ENCODE measurements at regions not wholly inside any gene's neighbourhood (a gene's known extent, or its start where the extent isn't known, plus 50 kb on each side); places are given as distances from the start of the nearest gene placed in this dataset.

GRCh38 chr11:95565724-95566141 is 223.8 kb downstream of the FAM76B start:
- DNase-seq, result no peak
- ATAC-seq (replicated peaks in 1 of 2), result no peak
- H3K27me3 Mint-ChIP-seq (ENCODE audit: low read depth), result peaks cover 9% of the 10 kb centered on the region
- H3K4me1 Mint-ChIP-seq (ENCODE audit: low read depth), result peaks cover 23% of the 10 kb centered on the region
- no peak overlapping the region for H3K4me3 Mint-ChIP-seq
- H3K27ac Mint-ChIP-seq, result no peak overlapping the region
- peaks cover 6 to 10% of the 10 kb centered on the region in 2 donors for H3K9me3 Mint-ChIP-seq
- peaks cover 3 to 10% of the 10 kb centered on the region in 2 donors for H3K36me3 Mint-ChIP-seq (ENCODE audit: insufficient read depth in 2 of 2)

GRCh38 chr11:95563859-95564258 is 225.7 kb downstream of the FAM76B start:
- peaks cover 0 to 5% of the 10 kb centered on the region in 2 donors for H3K36me3 Mint-ChIP-seq (ENCODE audit: insufficient read depth in 2 of 2)
- H3K27me3 Mint-ChIP-seq (ENCODE audit: low read depth), result peaks cover 9% of the 10 kb centered on the region
- ATAC-seq (replicated peaks in 1 of 2) (peak; percentile 41 to 60), DNase-seq (no peak)
- H3K9me3 Mint-ChIP-seq, result peaks cover 2 to 4% of the 10 kb centered on the region in 2 donors
- H3K27ac Mint-ChIP-seq, result no peak overlapping the region
- no peak overlapping the region for H3K4me3 Mint-ChIP-seq
- peaks cover 26% of the 10 kb centered on the region for H3K4me1 Mint-ChIP-seq (ENCODE audit: low read depth)

GRCh38 chr11:95563173-95563572 is 226.4 kb downstream of the FAM76B start:
- H3K36me3 Mint-ChIP-seq (ENCODE audit: insufficient read depth in 2 of 2), result peaks cover 0 to 3% of the 10 kb centered on the region in 2 donors
- no peak for DNase-seq
- H3K27me3 Mint-ChIP-seq (ENCODE audit: low read depth), result peaks cover 9% of the 10 kb centered on the region
- peaks cover under 1 to 2% of the 10 kb centered on the region in 2 donors for H3K9me3 Mint-ChIP-seq
- no peak overlapping the region for H3K4me3 Mint-ChIP-seq
- H3K27ac Mint-ChIP-seq, result no peak overlapping the region
- no peak for ATAC-seq (replicated peaks in 1 of 2)
- H3K4me1 Mint-ChIP-seq (ENCODE audit: low read depth), result peaks cover 27% of the 10 kb centered on the region

GRCh38 chr11:95562196-95562921 is 227.2 kb downstream of the FAM76B start:
- no peak for ATAC-seq (replicated peaks in 1 of 2)
- no peak for DNase-seq

GRCh38 chr11:95559899-95560298 is 229.7 kb downstream of the FAM76B start:
- Mint-ChIP-seq H3K36me3 (ENCODE audit: insufficient read depth in 2 of 2) (peaks cover 0 to 2% of the 10 kb centered on the region in 2 donors), H3K27ac (no peak overlapping the region), H3K4me3 (no peak overlapping the region), H3K4me1 (ENCODE audit: low read depth) (peaks cover 47% of the 10 kb centered on the region), H3K27me3 (ENCODE audit: low read depth) (peaks cover 9% of the 10 kb centered on the region), H3K9me3 (peaks cover 0 to 5% of the 10 kb centered on the region in 2 donors)
- DNase-seq (no peak), ATAC-seq (replicated peaks in 1 of 2) (no peak)

More at GRCh38 chr11:95562196-95562921, 227.2 kb downstream of the FAM76B start:
- Mint-ChIP-seq H3K36me3 (ENCODE audit: insufficient read depth in 2 of 2) (peaks cover 0 to 2% of the 10 kb centered on the region in 2 donors), H3K27ac (no peak overlapping the region), H3K27me3 (ENCODE audit: low read depth) (peaks cover 9% of the 10 kb centered on the region), H3K4me3 (no peak overlapping the region), H3K9me3 (peaks cover 0 to 2% of the 10 kb centered on the region in 2 donors), H3K4me1 (ENCODE audit: low read depth) (peaks cover 30% of the 10 kb centered on the region)

- Mint-ChIP-seq H3K36me3 (ENCODE audit: insufficient read depth in 2 of 2) (peaks cover 0 to 2% of the 10 kb centered on the region in 2 donors), H3K4me1 (ENCODE audit: low read depth) (peaks cover 32% of the 10 kb centered on the region), H3K27ac (peak overlapping the region; percentile 87), H3K4me3 (peak overlapping the region; percentile 64 to 71), H3K27me3 (ENCODE audit: low read depth) (peaks cover 5% of the 10 kb centered on the region), H3K9me3 (peaks cover 0 to 5% of the 10 kb centered on the region in 2 donors)
- ATAC-seq (replicated peaks in 1 of 2) (no peak), DNase-seq (no peak)
Observed at GRCh38 chr11:95557376-95557775, 232.2 kb downstream of the FAM76B start.

GRCh38 chr11:95556342-95557163 is 233.0 kb downstream of the FAM76B start:
- H3K9me3 Mint-ChIP-seq, result peaks cover 0 to 5% of the 10 kb centered on the region in 2 donors
- no peaks in the 10 kb centered on the region for H3K27me3 Mint-ChIP-seq (ENCODE audit: low read depth)
- peak; percentile 49 to 51 for DNase-seq
- peaks cover 32% of the 10 kb centered on the region for H3K4me1 Mint-ChIP-seq (ENCODE audit: low read depth)
- peak; percentile 93 to 96 for ATAC-seq (replicated peaks in 1 of 2)
- peaks cover 0 to 2% of the 10 kb centered on the region in 2 donors for H3K36me3 Mint-ChIP-seq (ENCODE audit: insufficient read depth in 2 of 2)
- peak overlapping the region; percentile 64 to 71 for H3K4me3 Mint-ChIP-seq
- H3K27ac Mint-ChIP-seq, result peak overlapping the region; percentile 87

GRCh38 chr11:95556011-95556341 is 233.6 kb downstream of the FAM76B start:
- peaks cover 0 to 5% of the 10 kb centered on the region in 2 donors for H3K9me3 Mint-ChIP-seq
- peak overlapping the region; percentile 64 to 71 for H3K4me3 Mint-ChIP-seq
- no peak for ATAC-seq (replicated peaks in 1 of 2)
- no peak for DNase-seq
- no peaks in the 10 kb centered on the region for H3K27me3 Mint-ChIP-seq (ENCODE audit: low read depth)
- H3K36me3 Mint-ChIP-seq (ENCODE audit: insufficient read depth in 2 of 2), result peaks cover 0 to 2% of the 10 kb centered on the region in 2 donors
- H3K27ac Mint-ChIP-seq, result peak overlapping the region; percentile 87
- H3K4me1 Mint-ChIP-seq (ENCODE audit: low read depth), result peaks cover 32% of the 10 kb centered on the region

GRCh38 chr11:95554911-95555310 is 234.7 kb downstream of the FAM76B start:
- no peak for DNase-seq
- no peak for ATAC-seq (replicated peaks in 1 of 2)
- H3K36me3 Mint-ChIP-seq (ENCODE audit: insufficient read depth in 2 of 2), result peaks cover 2 to 3% of the 10 kb centered on the region in 2 donors
- H3K4me3 Mint-ChIP-seq, result no peak overlapping the region
- peaks cover 32% of the 10 kb centered on the region for H3K4me1 Mint-ChIP-seq (ENCODE audit: low read depth)
- no peak overlapping the region for H3K27ac Mint-ChIP-seq
- H3K27me3 Mint-ChIP-seq (ENCODE audit: low read depth), result no peaks in the 10 kb centered on the region
- H3K9me3 Mint-ChIP-seq, result peaks cover 0 to 7% of the 10 kb centered on the region in 2 donors

- H3K36me3 Mint-ChIP-seq (ENCODE audit: insufficient read depth in 2 of 2), result peaks cover 2% of the 10 kb centered on the region in 2 donors
- peaks cover 0 to 3% of the 10 kb centered on the region in 2 donors for H3K9me3 Mint-ChIP-seq
- peaks cover 5% of the 10 kb centered on the region for H3K4me1 Mint-ChIP-seq (ENCODE audit: low read depth)
- H3K4me3 Mint-ChIP-seq, result no peak overlapping the region
- no peak overlapping the region for H3K27ac Mint-ChIP-seq
- no peaks in the 10 kb centered on the region for H3K27me3 Mint-ChIP-seq (ENCODE audit: low read depth)
- DNase-seq, result no peak
- no peak for ATAC-seq (replicated peaks in 1 of 2)
Observed at GRCh38 chr11:95549301-95549700, 240.3 kb downstream of the FAM76B start.

GRCh38 chr11:95548416-95548815 is 241.2 kb downstream of the FAM76B start:
- no peak overlapping the region for H3K4me3 Mint-ChIP-seq
- H3K36me3 Mint-ChIP-seq (ENCODE audit: insufficient read depth in 2 of 2), result peaks cover 2% of the 10 kb centered on the region in 2 donors
- no peaks in the 10 kb centered on the region for H3K27me3 Mint-ChIP-seq (ENCODE audit: low read depth)
- DNase-seq (no peak), ATAC-seq (replicated peaks in 1 of 2) (no peak)
- H3K4me1 Mint-ChIP-seq (ENCODE audit: low read depth), result peaks cover 5% of the 10 kb centered on the region
- no peak overlapping the region for H3K27ac Mint-ChIP-seq
- H3K9me3 Mint-ChIP-seq, result peaks cover 0 to 3% of the 10 kb centered on the region in 2 donors

- Mint-ChIP-seq H3K4me3 (no peak overlapping the region), H3K27me3 (ENCODE audit: low read depth) (no peaks in the 10 kb centered on the region), H3K9me3 (peaks cover 0 to 3% of the 10 kb centered on the region in 2 donors), H3K27ac (no peak overlapping the region), H3K4me1 (ENCODE audit: low read depth) (peaks cover 5% of the 10 kb centered on the region), H3K36me3 (ENCODE audit: insufficient read depth in 2 of 2) (peaks cover 2% of the 10 kb centered on the region in 2 donors)
- no peak for ATAC-seq (replicated peaks in 1 of 2)
- no peak for DNase-seq
Observed at GRCh38 chr11:95547976-95548375, 241.6 kb downstream of the FAM76B start.

- Mint-ChIP-seq H3K27me3 (ENCODE audit: low read depth) (no peaks in the 10 kb centered on the region), H3K4me3 (no peak overlapping the region), H3K9me3 (peaks cover 0 to 3% of the 10 kb centered on the region in 2 donors), H3K36me3 (ENCODE audit: insufficient read depth in 2 of 2) (peaks cover 2% of the 10 kb centered on the region in 2 donors), H3K27ac (no peak overlapping the region), H3K4me1 (ENCODE audit: low read depth) (peaks cover 5% of the 10 kb centered on the region)
- DNase-seq (no peak), ATAC-seq (replicated peaks in 1 of 2) (no peak)
Observed at GRCh38 chr11:95547186-95547585, 242.4 kb downstream of the FAM76B start.
